HCT116 (cell line): ENCODE measurements at regions not wholly inside any gene's neighbourhood (a gene's known extent, or its start where the extent isn't known, plus 50 kb on each side); places are given as distances from the start of the nearest gene placed in this dataset.

Experiments used
- ATAC-seq: fragments of 200-7000 bp; cut with Tn5 transposase; 2 replicates; pipeline ENCODE4 v1.9.1; 2020; ENCODE audit warnings: mild to moderate bottlenecking, moderate library complexity
- BruUV-seq: library from RNA; stranded (reverse); fragments of 400-500 nt; replicated peaks from 2 replicates; lab custom pipeline; 2021; lab: Mats Ljungman, UMichigan
- CTCF ChIA-PET: fragments of 300-600 bp; sonication (Branson Sonifier 250); formaldehyde crosslinking; loops from one replicate; lab custom pipeline; 2021; ENCODE audit warnings: antibody characterized with exemption; lab: Charles Lee
- POLR2A ChIA-PET: fragments of 300-600, 350-600 bp; sonication (Branson Sonifier 250); formaldehyde crosslinking; loops from one replicate; lab custom pipeline; 2021; ENCODE audit warnings: antibody characterized with exemption; lab: Charles Lee
- RAD21 ChIA-PET, 2 experiments: fragments of 300-600 bp; sonication (Branson Sonifier 250); formaldehyde crosslinking; loops; one replicate each; lab custom pipeline; 2023; ENCODE audit warnings: low total read pairs in 2 of 2; ENCODE audit not compliant: uncharacterized antibody in 2 of 2, unreplicated experiment in 2 of 2, low non-redundant PET in 1 of 2; lab: Charles Lee
- DNase-seq: peaks from one replicate; pipeline ENCODE4 v3.0.0-alpha.2; 2010; ENCODE audit warnings: low read depth, low spot score
- H2AFZ ChIP-seq: fragments of 200-600 bp; shearing (Covaris generic), sonication (generic); 2 replicates; pipeline ENCODE4 v1.6.1; 2017; ENCODE audit warnings: low read depth, mixed run types, mixed read lengths, antibody characterized with exemption, low read length; ENCODE audit not compliant: poor library complexity, severe bottlenecking
- H3K27ac ChIP-seq: 2 replicates; pipeline ENCODE4 v1.5.1; 2012; ENCODE audit warnings: low read depth, low read length
- H3K27me3 ChIP-seq: fragments of 200-600 bp; sonication (generic); 2 replicates; pipeline ENCODE4 v1.6.1; 2016; ENCODE audit warnings: mixed run types, low read length, mixed read lengths; ENCODE audit not compliant: insufficient read depth
- H3K36me3 ChIP-seq, 2 experiments: fragments of 200-500 bp in 1 of 2; fragments of 200-600 bp in 1 of 2; sonication (Bioruptor generic) in 1 of 2; sonication (generic) in 1 of 2; 2 replicates each; pipeline versions ENCODE4 v1.5.1 to v1.6.1; 2014 to 2016; ENCODE audit warnings: low read length in 2 of 2, inconsistent platforms in 1 of 2, mixed read lengths in 1 of 2, mixed run types in 1 of 2; ENCODE audit not compliant: insufficient read depth in 2 of 2, control insufficient read depth in 1 of 2
- H3K4me1 ChIP-seq, 2 experiments: fragments of 200-600 bp in 1 of 2; sonication (generic) in 1 of 2; 2 replicates each; pipeline versions ENCODE4 v1.5.1 to v1.6.1; 2012 to 2017; ENCODE audit warnings: low read length in 2 of 2, inconsistent platforms in 1 of 2, mild to moderate bottlenecking in 1 of 2, mixed read lengths in 1 of 2, mixed run types in 1 of 2, moderate library complexity in 1 of 2; ENCODE audit not compliant: insufficient read depth in 2 of 2, control insufficient read depth in 1 of 2
- H3K4me2 ChIP-seq: fragments of 200-600 bp; sonication (generic); 2 replicates; pipeline ENCODE4 v1.6.1; 2017; ENCODE audit warnings: mixed run types, low read length, mixed read lengths
- H3K4me3 ChIP-seq, 2 experiments: fragments of 200-600 bp in 1 of 2; sonication (generic) in 1 of 2; replicated peaks in 1 of 2; 2 replicates each; pipeline ENCODE4 v1.5.1; 2011 to 2016; ENCODE audit warnings: low read length in 2 of 2, control low read depth in 1 of 2, low read depth in 1 of 2, mild to moderate bottlenecking in 1 of 2, mixed read lengths in 1 of 2, mixed run types in 1 of 2
- H3K79me2 ChIP-seq: fragments of 200-600 bp; sonication (generic); 2 replicates; pipeline ENCODE4 v1.6.1; 2017; ENCODE audit warnings: mild to moderate bottlenecking, mixed run types, low read length, moderate library complexity, mixed read lengths; ENCODE audit not compliant: insufficient read depth
- H3K9ac ChIP-seq: fragments of 200-600 bp; sonication (generic); 2 replicates; pipeline ENCODE4 v1.6.1; 2016; ENCODE audit warnings: low read length, mixed read lengths
- H3K9me2 ChIP-seq: fragments of 200-600 bp; sonication (generic), shearing (Covaris generic); 2 replicates; pipeline ENCODE4 v1.6.1; 2017; ENCODE audit warnings: mixed run types, mild to moderate bottlenecking, moderate library complexity; ENCODE audit not compliant: insufficient read depth
- H3K9me3 ChIP-seq, 2 experiments: fragments of 200-500 bp in 1 of 2; fragments of 200-600 bp in 1 of 2; sonication (Bioruptor generic) in 1 of 2; sonication (generic) in 1 of 2; 2 replicates each; pipeline ENCODE4 v1.6.1; 2014 to 2017; ENCODE audit warnings: low read length in 2 of 2, mixed read lengths in 2 of 2, inconsistent platforms in 1 of 2, low read depth in 1 of 2, mild to moderate bottlenecking in 1 of 2, mixed run types in 1 of 2, moderate library complexity in 1 of 2; ENCODE audit not compliant: control insufficient read depth in 1 of 2, insufficient read depth in 1 of 2
- H4K20me1 ChIP-seq: fragments of 200-600 bp; sonication (generic), shearing (Covaris generic); 2 replicates; pipeline ENCODE4 v1.6.1; 2017; ENCODE audit warnings: mixed run types, mild to moderate bottlenecking, moderate library complexity; ENCODE audit not compliant: insufficient read depth
- ATF3 ChIP-seq: IDR thresholded peaks from 2 replicates; pipeline ENCODE4 v1.6.1; 2012
- CEBPB ChIP-seq: IDR thresholded peaks from 2 replicates; pipeline ENCODE4 v1.6.1; 2012; ENCODE audit warnings: low read depth
- EZH2phosphoT487 ChIP-seq: fragments of 200-600 bp; IDR thresholded peaks from 2 replicates; pipeline ENCODE4 v1.6.1; 2018; ENCODE audit warnings: antibody characterized with exemption, borderline replicate concordance
- MAX ChIP-seq: IDR thresholded peaks from 2 replicates; pipeline ENCODE4 v1.6.1; 2012
- POLR2A ChIP-seq: IDR thresholded peaks from 2 replicates; pipeline ENCODE4 v1.7.0; 2011; ENCODE audit warnings: borderline replicate concordance; ENCODE audit not compliant: insufficient read depth, insufficient read length; ENCODE audit errors: extremely low read depth
- POLR2AphosphoS5 ChIP-seq: IDR thresholded peaks from 2 replicates; pipeline ENCODE4 v1.6.1; 2011; ENCODE audit warnings: mild to moderate bottlenecking, low read depth, low read length, moderate library complexity
- SP1 ChIP-seq: IDR thresholded peaks from 2 replicates; pipeline ENCODE4 v1.6.1; 2012; ENCODE audit warnings: low read depth
- SRF ChIP-seq: IDR thresholded peaks from 2 replicates; pipeline ENCODE4 v1.6.1; 2012; ENCODE audit warnings: low read depth
- YY1 ChIP-seq: IDR thresholded peaks from 2 replicates; pipeline ENCODE4 v1.6.1; 2011; ENCODE audit warnings: low read length, low read depth, moderate library complexity, mild to moderate bottlenecking; ENCODE audit not compliant: insufficient replicate concordance; ENCODE audit errors: extremely low read depth
- ZNF274 ChIP-seq: fragments of 200-500 bp; sonication (Bioruptor generic); IDR thresholded peaks from 2 replicates; pipeline ENCODE4 v1.6.1; 2014; ENCODE audit warnings: mild to moderate bottlenecking, low read depth, low read length, inconsistent platforms
- intact Hi-C: fragments of 100-400 bp; cut with micrococcal nuclease; formaldehyde crosslinking; loops from 2 replicates; pipeline ENCODE4 v1.10.0; 2022
- TF ChIP-seq, protein P1 (sequence below): IDR thresholded peaks from 2 replicates; pipeline ENCODE4 v1.6.1; 2012; ENCODE audit warnings: low read depth
- TF ChIP-seq, protein P2 (sequence below), 3 experiments: fragments of 200-600 bp in 1 of 3; sonication (generic) in 1 of 3; IDR thresholded peaks in 2 of 3; conservative IDR thresholded peaks in 1 of 3; 2 replicates each; pipeline ENCODE4 v1.5.1; 2012 to 2017; ENCODE audit warnings: low read depth in 2 of 3, low read length in 2 of 3, antibody characterized with exemption in 1 of 3, borderline replicate concordance in 1 of 3, control low read depth in 1 of 3, mild to moderate bottlenecking in 1 of 3, mixed read lengths in 1 of 3, mixed run types in 1 of 3, moderate library complexity in 1 of 3; ENCODE audit not compliant: insufficient read depth in 1 of 3

DNA sequence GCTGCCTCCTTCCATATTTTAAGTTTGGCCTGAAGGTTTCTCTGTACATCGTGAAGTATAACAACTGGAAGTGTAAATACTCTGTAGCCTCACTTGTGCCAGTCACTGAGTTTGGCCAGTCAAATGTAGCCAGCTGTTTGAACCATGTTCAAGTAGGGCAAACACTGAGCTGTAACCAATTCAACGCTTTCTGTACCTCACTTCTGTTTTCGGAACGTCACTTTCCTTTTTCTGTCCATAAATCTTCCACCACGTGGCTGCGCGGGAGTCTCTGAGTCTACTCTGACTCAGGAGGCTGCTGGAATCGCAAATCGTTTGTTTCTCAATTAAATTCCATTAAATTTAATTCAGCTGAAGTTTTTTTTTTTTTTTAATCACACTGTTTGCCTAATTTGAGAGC is 88.8 kb upstream of the RARB start:
- Histone ChIP-seq H3K4me3 (no peak overlapping the region), H3K27ac (no peak overlapping the region), H2AFZ (no peak overlapping the region), H3K9me3 (no peaks in the 10 kb centered on the region), H3K9me2 (no peaks in the 10 kb centered on the region), H3K9ac (no peak overlapping the region), H4K20me1 (no peaks in the 10 kb centered on the region), H3K4me2 (no peak overlapping the region), H3K79me2 (no peaks in the 10 kb centered on the region), H3K36me3 (no peaks in the 10 kb centered on the region), H3K27me3 (peaks cover 21% of the 10 kb centered on the region; the same call in 1 of the 2 replicates), H3K4me1 (no peaks in the 10 kb centered on the region)
- ATAC-seq (no peak), DNase-seq (no peak)
- no peak for TF ChIP-seq POLR2AphosphoS5
- TF ChIP-seq CEBPB: no peak
- no peak for TF ChIP-seq POLR2A
- no peak for TF ChIP-seq ATF3
- TF ChIP-seq, protein P1, sequence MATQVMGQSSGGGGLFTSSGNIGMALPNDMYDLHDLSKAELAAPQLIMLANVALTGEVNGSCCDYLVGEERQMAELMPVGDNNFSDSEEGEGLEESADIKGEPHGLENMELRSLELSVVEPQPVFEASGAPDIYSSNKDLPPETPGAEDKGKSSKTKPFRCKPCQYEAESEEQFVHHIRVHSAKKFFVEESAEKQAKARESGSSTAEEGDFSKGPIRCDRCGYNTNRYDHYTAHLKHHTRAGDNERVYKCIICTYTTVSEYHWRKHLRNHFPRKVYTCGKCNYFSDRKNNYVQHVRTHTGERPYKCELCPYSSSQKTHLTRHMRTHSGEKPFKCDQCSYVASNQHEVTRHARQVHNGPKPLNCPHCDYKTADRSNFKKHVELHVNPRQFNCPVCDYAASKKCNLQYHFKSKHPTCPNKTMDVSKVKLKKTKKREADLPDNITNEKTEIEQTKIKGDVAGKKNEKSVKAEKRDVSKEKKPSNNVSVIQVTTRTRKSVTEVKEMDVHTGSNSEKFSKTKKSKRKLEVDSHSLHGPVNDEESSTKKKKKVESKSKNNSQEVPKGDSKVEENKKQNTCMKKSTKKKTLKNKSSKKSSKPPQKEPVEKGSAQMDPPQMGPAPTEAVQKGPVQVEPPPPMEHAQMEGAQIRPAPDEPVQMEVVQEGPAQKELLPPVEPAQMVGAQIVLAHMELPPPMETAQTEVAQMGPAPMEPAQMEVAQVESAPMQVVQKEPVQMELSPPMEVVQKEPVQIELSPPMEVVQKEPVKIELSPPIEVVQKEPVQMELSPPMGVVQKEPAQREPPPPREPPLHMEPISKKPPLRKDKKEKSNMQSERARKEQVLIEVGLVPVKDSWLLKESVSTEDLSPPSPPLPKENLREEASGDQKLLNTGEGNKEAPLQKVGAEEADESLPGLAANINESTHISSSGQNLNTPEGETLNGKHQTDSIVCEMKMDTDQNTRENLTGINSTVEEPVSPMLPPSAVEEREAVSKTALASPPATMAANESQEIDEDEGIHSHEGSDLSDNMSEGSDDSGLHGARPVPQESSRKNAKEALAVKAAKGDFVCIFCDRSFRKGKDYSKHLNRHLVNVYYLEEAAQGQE: no peak
- TF ChIP-seq ZNF274: no peak
- TF ChIP-seq MAX: no peak
- TF ChIP-seq SP1: no peak
- TF ChIP-seq YY1: no peak
- TF ChIP-seq, protein P2, sequence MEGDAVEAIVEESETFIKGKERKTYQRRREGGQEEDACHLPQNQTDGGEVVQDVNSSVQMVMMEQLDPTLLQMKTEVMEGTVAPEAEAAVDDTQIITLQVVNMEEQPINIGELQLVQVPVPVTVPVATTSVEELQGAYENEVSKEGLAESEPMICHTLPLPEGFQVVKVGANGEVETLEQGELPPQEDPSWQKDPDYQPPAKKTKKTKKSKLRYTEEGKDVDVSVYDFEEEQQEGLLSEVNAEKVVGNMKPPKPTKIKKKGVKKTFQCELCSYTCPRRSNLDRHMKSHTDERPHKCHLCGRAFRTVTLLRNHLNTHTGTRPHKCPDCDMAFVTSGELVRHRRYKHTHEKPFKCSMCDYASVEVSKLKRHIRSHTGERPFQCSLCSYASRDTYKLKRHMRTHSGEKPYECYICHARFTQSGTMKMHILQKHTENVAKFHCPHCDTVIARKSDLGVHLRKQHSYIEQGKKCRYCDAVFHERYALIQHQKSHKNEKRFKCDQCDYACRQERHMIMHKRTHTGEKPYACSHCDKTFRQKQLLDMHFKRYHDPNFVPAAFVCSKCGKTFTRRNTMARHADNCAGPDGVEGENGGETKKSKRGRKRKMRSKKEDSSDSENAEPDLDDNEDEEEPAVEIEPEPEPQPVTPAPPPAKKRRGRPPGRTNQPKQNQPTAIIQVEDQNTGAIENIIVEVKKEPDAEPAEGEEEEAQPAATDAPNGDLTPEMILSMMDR (IDR thresholded peaks at IDR 0.05 in 2 of 3, conservative IDR thresholded peaks at IDR 0.05 in 1 of 3; ENCODE audit: borderline replicate concordance in 1 of 3, insufficient read depth in 1 of 3, low read depth in 2 of 3, low read length in 2 of 3): no peak
- no peak for TF ChIP-seq EZH2phosphoT487
- TF ChIP-seq SRF: no peak
- BruUV-seq: no TSS peak
- ChIA-PET RAD21 (no interaction called here), POLR2A (no interaction called here), CTCF (no interaction called here)
- intact Hi-C loops: no loop called here
